T-cell (primary cell): ENCODE measurements at regions not wholly inside any gene's neighbourhood (a gene's known extent, or its start where the extent isn't known, plus 50 kb on each side); places are given as distances from the start of the nearest gene placed in this dataset.

Experiments used
- ATAC-seq, 4 experiments: fragments of 200-7000 bp in 3 of 4; fragments of 150-1000 bp in 1 of 4; cut with Tn5 transposase; replicated peaks in 1 of 4; 1 replicate in 3 of 4; 2 replicates in 1 of 4; pipeline ENCODE4 v1.10.0; 2021; ENCODE audit warnings: moderate library complexity in 3 of 4, mild to moderate bottlenecking in 2 of 4, moderate number of reproducible peaks in 1 of 4
- CTCF ChIA-PET, 2 donors: fragments of 300-600 bp; sonication (Branson Sonifier 250); formaldehyde crosslinking; loops; one replicate each; lab custom pipeline; 2022; ENCODE audit warnings: antibody characterized with exemption in 2 of 2; lab: Charles Lee
- POLR2A ChIA-PET, 2 donors: fragments of 300-600 bp; sonication (Branson Sonifier 250); formaldehyde crosslinking; loops; one replicate each; lab custom pipeline; 2022; ENCODE audit warnings: antibody characterized with exemption in 2 of 2; lab: Charles Lee
- DNase-seq, 35 experiments: peaks; one replicate each; pipeline versions ENCODE4 v3.0.0 to v3.0.0-alpha.2; 2013 to 2023
- H3K27ac ChIP-seq: one replicate; pipeline ENCODE4 v1.5.1; 2013; ENCODE audit warnings: low read length
- H3K27me3 ChIP-seq, 2 experiments: replicated peaks in 1 of 2; 1 replicate in 1 of 2; 2 replicates in 1 of 2; pipeline versions ENCODE4 v1.6.1 to v1.7.0; 2013; ENCODE audit warnings: low read length in 1 of 2, mixed read lengths in 1 of 2; ENCODE audit not compliant: control insufficient read depth in 2 of 2, insufficient read depth in 2 of 2; ENCODE audit errors: extremely low read depth in 1 of 2
- H3K36me3 ChIP-seq, 2 donors: 1 replicate in 1 of 2; 2 replicates in 1 of 2; pipeline versions ENCODE4 v1.6.1 to v1.7.0; 2013; ENCODE audit warnings: low read length in 1 of 2; ENCODE audit not compliant: control insufficient read depth in 2 of 2, insufficient read depth in 1 of 2; ENCODE audit errors: extremely low read depth in 1 of 2
- H3K4me1 ChIP-seq, 2 experiments: 1 replicate in 1 of 2; 2 replicates in 1 of 2; pipeline versions ENCODE4 v1.6.1 to v1.7.0; 2013; ENCODE audit warnings: low read length in 2 of 2, mixed read lengths in 1 of 2; ENCODE audit not compliant: insufficient read depth in 2 of 2, control insufficient read depth in 1 of 2; ENCODE audit errors: extremely low read depth in 1 of 2
- H3K4me3 ChIP-seq, 2 donors: 1 replicate in 1 of 2; 2 replicates in 1 of 2; pipeline versions ENCODE4 v1.5.1 to v1.7.0; 2013; ENCODE audit warnings: mild to moderate bottlenecking in 2 of 2, low read length in 1 of 2, moderate library complexity in 1 of 2; ENCODE audit not compliant: control insufficient read depth in 1 of 2; ENCODE audit errors: extremely low read depth in 1 of 2
- H3K9me3 ChIP-seq: 2 replicates; pipeline ENCODE4 v1.7.0; 2013
- H3K27ac Mint-ChIP-seq, 2 donors: one replicate each; pipeline ENCODE4 v1.8.0; 2020 to 2021; ENCODE audit warnings: mild to moderate bottlenecking in 2 of 2, mixed read lengths in 2 of 2
- H3K27me3 Mint-ChIP-seq, 2 donors: one replicate each; pipeline ENCODE4 v1.8.0; 2021 to 2022; ENCODE audit warnings: mixed read lengths in 2 of 2
- H3K36me3 Mint-ChIP-seq: one replicate; pipeline ENCODE4 v1.8.0; 2021; ENCODE audit warnings: mixed read lengths
- H3K4me1 Mint-ChIP-seq, 3 donors: one replicate each; pipeline ENCODE4 v1.8.0; 2020 to 2022; ENCODE audit warnings: mixed read lengths in 3 of 3, mild to moderate bottlenecking in 1 of 3
- H3K4me3 Mint-ChIP-seq, 3 donors: one replicate each; pipeline ENCODE4 v1.8.0; 2020 to 2022; ENCODE audit warnings: mild to moderate bottlenecking in 3 of 3, mixed read lengths in 3 of 3, moderate library complexity in 3 of 3
- H3K9me3 Mint-ChIP-seq, 3 donors: one replicate each; pipeline ENCODE4 v1.8.0; 2020 to 2022; ENCODE audit warnings: mixed read lengths in 3 of 3
- WGBS: methylation state at CpG from one replicate; pipeline ENCODE4 v1.1.5; 2013; ENCODE audit warnings: missing lambda C conversion rate; ENCODE audit not compliant: insufficient coverage; 5-methylcytosine and 5-hydroxymethylcytosine counted together

- Mint-ChIP-seq H3K27me3 (no peaks in the 10 kb centered on the region), H3K27ac (no peak overlapping the region), H3K4me3 (no peak overlapping the region), H3K9me3 (peaks cover 7 to 12% (median 9%) of the 10 kb centered on the region in 3 donors), H3K36me3 (no peaks in the 10 kb centered on the region), H3K4me1 (no peaks in the 10 kb centered on the region)
- Histone ChIP-seq H3K27me3 (no peaks in the 10 kb centered on the region), H3K4me1 (no peaks in the 10 kb centered on the region), H3K27ac (no peak overlapping the region), H3K9me3 (no peaks in the 10 kb centered on the region), H3K4me3 (no peak overlapping the region), H3K36me3 (no peaks in the 10 kb centered on the region)
- WGBS, result no CpG with 5 or more reads among the region's 1 CpG
- POLR2A ChIA-PET, result no interaction called here
- DNase-seq (no peak), ATAC-seq (no peak)
- CTCF ChIA-PET, result no interaction called here
Observed at GRCh38 chr12:84341467-84342193, 571.0 kb downstream of the SLC6A15 start.

- H3K4me1 ChIP-seq, result no peaks in the 10 kb centered on the region
- no peaks in the 10 kb centered on the region for H3K9me3 ChIP-seq
- ATAC-seq, result no peak
- no peak overlapping the region for H3K4me3 ChIP-seq
- no peak overlapping the region for H3K27ac Mint-ChIP-seq
- WGBS, result no CpG with 5 or more reads among the region's 1 CpG
- H3K36me3 ChIP-seq, result no peaks in the 10 kb centered on the region
- DNase-seq, result no peak
- H3K27me3 ChIP-seq, result no peaks in the 10 kb centered on the region
- peaks cover 3 to 9% (median 9%) of the 10 kb centered on the region in 3 donors for H3K9me3 Mint-ChIP-seq
- H3K27me3 Mint-ChIP-seq, result no peaks in the 10 kb centered on the region
- no peak overlapping the region for H3K4me3 Mint-ChIP-seq
- no peak overlapping the region for H3K27ac ChIP-seq
- POLR2A ChIA-PET, result no interaction called here
- H3K36me3 Mint-ChIP-seq, result no peaks in the 10 kb centered on the region
- CTCF ChIA-PET, result no interaction called here
- no peaks in the 10 kb centered on the region for H3K4me1 Mint-ChIP-seq
Observed at GRCh38 chr12:84336231-84336630, 576.4 kb downstream of the SLC6A15 start.

GRCh38 chr12:84329938-84330337 lies 582.7 kb downstream of the SLC6A15 start:
- Histone ChIP-seq H3K36me3 (no peaks in the 10 kb centered on the region), H3K27me3 (no peaks in the 10 kb centered on the region), H3K27ac (no peak overlapping the region), H3K9me3 (no peaks in the 10 kb centered on the region), H3K4me3 (no peak overlapping the region), H3K4me1 (no peaks in the 10 kb centered on the region)
- H3K27me3 Mint-ChIP-seq, result no peaks in the 10 kb centered on the region
- no peaks in the 10 kb centered on the region for H3K4me1 Mint-ChIP-seq
- peaks cover 0 to 2% (median 0%) of the 10 kb centered on the region in 3 donors for H3K9me3 Mint-ChIP-seq
- WGBS, result no CpG with 5 or more reads among the region's 2 CpGs
- POLR2A ChIA-PET, result no interaction called here
- H3K27ac Mint-ChIP-seq, result no peak overlapping the region
- no peak overlapping the region for H3K4me3 Mint-ChIP-seq
- no peaks in the 10 kb centered on the region for H3K36me3 Mint-ChIP-seq
- CTCF ChIA-PET, result interaction anchor here in 1 of 2 donors (0.6 kb wide), 1 partner anchor 19 kb away, joined by 5 read pairs; no protein-coding TSS in a partner anchor
- ATAC-seq (no peak), DNase-seq (no peak)

- ChIA-PET CTCF (no interaction called here), POLR2A (interaction anchor here in 1 of 2 donors (0.6 kb wide), 1 partner anchor 183 kb away, joined by 3 read pairs; no protein-coding TSS in a partner anchor)
- no peaks in the 10 kb centered on the region for H3K27me3 Mint-ChIP-seq
- H3K9me3 Mint-ChIP-seq, result peaks cover 5 to 13% (median 10%) of the 10 kb centered on the region in 3 donors
- H3K4me3 Mint-ChIP-seq, result no peak overlapping the region
- no peak for ATAC-seq
- Histone ChIP-seq H3K4me3 (no peak overlapping the region), H3K4me1 (no peaks in the 10 kb centered on the region), H3K27ac (no peak overlapping the region), H3K36me3 (no peaks in the 10 kb centered on the region), H3K27me3 (no peaks in the 10 kb centered on the region), H3K9me3 (no peaks in the 10 kb centered on the region)
- H3K27ac Mint-ChIP-seq, result no peak overlapping the region
- no peaks in the 10 kb centered on the region for H3K4me1 Mint-ChIP-seq
- DNase-seq, result no peak
- no CpG with 5 or more reads among the region's 1 CpG for WGBS
- H3K36me3 Mint-ChIP-seq, result no peaks in the 10 kb centered on the region
Observed at GRCh38 chr12:84315926-84316325, 596.7 kb downstream of the SLC6A15 start.

- no peaks in the 10 kb centered on the region for H3K4me1 Mint-ChIP-seq
- Histone ChIP-seq H3K36me3 (no peaks in the 10 kb centered on the region), H3K9me3 (no peaks in the 10 kb centered on the region), H3K27ac (no peak overlapping the region), H3K4me1 (no peaks in the 10 kb centered on the region), H3K27me3 (no peaks in the 10 kb centered on the region), H3K4me3 (no peak overlapping the region)
- H3K36me3 Mint-ChIP-seq, result no peaks in the 10 kb centered on the region
- POLR2A ChIA-PET, result interaction anchor here in 1 of 2 donors (0.7 kb wide), 1 partner anchor 133 kb away, joined by 7 read pairs; no protein-coding TSS in a partner anchor
- CTCF ChIA-PET, result interaction anchor here (0.6 to 0.7 kb wide), 3 partner anchors 762 to 1626 kb away, joined by 4 to 6 read pairs (median 5); no protein-coding TSS in a partner anchor
- DNase-seq, result no peak
- H3K4me3 Mint-ChIP-seq, result no peak overlapping the region
- H3K27me3 Mint-ChIP-seq, result no peaks in the 10 kb centered on the region
- H3K27ac Mint-ChIP-seq, result no peak overlapping the region
- no peak for ATAC-seq
- peaks cover 8 to 13% (median 9%) of the 10 kb centered on the region in 3 donors for H3K9me3 Mint-ChIP-seq
Observed at GRCh38 chr12:84313323-84313675, 599.3 kb downstream of the SLC6A15 start.

- peaks cover 8 to 28% (median 10%) of the 10 kb centered on the region in 3 donors for H3K9me3 Mint-ChIP-seq
- H3K27me3 ChIP-seq, result no peaks in the 10 kb centered on the region
- DNase-seq (no peak), ATAC-seq (no peak)
- no peaks in the 10 kb centered on the region for H3K27me3 Mint-ChIP-seq
- no peak overlapping the region for H3K27ac Mint-ChIP-seq
- no peak overlapping the region for H3K4me3 ChIP-seq
- no peaks in the 10 kb centered on the region for H3K36me3 Mint-ChIP-seq
- ChIA-PET POLR2A (interaction anchor here in 1 of 2 donors (0.7 kb wide), 1 partner anchor 10 kb away, joined by 3 read pairs; no protein-coding TSS in a partner anchor), CTCF (no interaction called here)
- H3K36me3 ChIP-seq, result no peaks in the 10 kb centered on the region
- WGBS, result no CpG with 5 or more reads among the region's 1 CpG
- no peak overlapping the region for H3K4me3 Mint-ChIP-seq
- no peaks in the 10 kb centered on the region for H3K9me3 ChIP-seq
- H3K4me1 Mint-ChIP-seq, result no peaks in the 10 kb centered on the region
- H3K27ac ChIP-seq, result no peak overlapping the region
- no peaks in the 10 kb centered on the region for H3K4me1 ChIP-seq
Observed at GRCh38 chr12:84308211-84308610, 604.4 kb downstream of the SLC6A15 start.
